ENCODE measurements at regions not wholly inside any gene's neighbourhood (a gene's known extent, or its start where the extent isn't known, plus 50 kb on each side); places are given as distances from the start of the nearest gene placed in this dataset.

DNA sequence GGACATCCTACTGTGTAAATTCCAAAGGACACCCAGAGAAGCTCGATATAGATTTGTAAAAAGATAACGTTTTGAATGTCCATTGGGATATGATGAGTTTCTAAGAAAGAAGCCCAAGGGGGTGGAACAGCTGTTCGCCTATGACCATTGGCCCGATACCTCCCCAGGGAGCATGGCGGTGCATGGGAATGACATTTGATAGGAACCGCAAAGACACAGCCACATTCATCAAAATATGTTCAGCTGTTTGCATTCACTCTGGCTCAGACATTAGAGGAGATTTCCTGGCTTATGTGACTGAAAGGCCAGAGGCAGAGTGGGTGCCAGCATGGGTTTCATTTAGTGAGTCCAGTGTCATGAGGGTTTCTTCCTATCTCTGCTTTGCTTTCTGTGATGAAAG lies 56.0 kb upstream of the BAIAP2L1 start:
- no peak overlapping the region for H3K27ac ChIP-seq
- no peak for TF ChIP-seq POLR2AphosphoS5 (IDR thresholded peaks at IDR 0.05)
- no peak for TF ChIP-seq POLR2A (IDR thresholded peaks at IDR 0.05)
- TF ChIP-seq, protein P1, sequence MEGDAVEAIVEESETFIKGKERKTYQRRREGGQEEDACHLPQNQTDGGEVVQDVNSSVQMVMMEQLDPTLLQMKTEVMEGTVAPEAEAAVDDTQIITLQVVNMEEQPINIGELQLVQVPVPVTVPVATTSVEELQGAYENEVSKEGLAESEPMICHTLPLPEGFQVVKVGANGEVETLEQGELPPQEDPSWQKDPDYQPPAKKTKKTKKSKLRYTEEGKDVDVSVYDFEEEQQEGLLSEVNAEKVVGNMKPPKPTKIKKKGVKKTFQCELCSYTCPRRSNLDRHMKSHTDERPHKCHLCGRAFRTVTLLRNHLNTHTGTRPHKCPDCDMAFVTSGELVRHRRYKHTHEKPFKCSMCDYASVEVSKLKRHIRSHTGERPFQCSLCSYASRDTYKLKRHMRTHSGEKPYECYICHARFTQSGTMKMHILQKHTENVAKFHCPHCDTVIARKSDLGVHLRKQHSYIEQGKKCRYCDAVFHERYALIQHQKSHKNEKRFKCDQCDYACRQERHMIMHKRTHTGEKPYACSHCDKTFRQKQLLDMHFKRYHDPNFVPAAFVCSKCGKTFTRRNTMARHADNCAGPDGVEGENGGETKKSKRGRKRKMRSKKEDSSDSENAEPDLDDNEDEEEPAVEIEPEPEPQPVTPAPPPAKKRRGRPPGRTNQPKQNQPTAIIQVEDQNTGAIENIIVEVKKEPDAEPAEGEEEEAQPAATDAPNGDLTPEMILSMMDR (IDR thresholded peaks at IDR 0.05 in 8 of 11, conservative IDR thresholded peaks at IDR 0.05 in 3 of 11) = no peak
- intact Hi-C loops (cut with DNase I; ENCODE audit: low total_unique reads) = no loop called here
- no peak for DNase-seq
- H3K4me1 ChIP-seq = no peaks in the 10 kb centered on the region
- no peak overlapping the region for H3K4me3 ChIP-seq
- no peaks in the 10 kb centered on the region for H3K36me3 ChIP-seq
- peaks cover 0 to under 1% (median 0%) of the 10 kb centered on the region in 7 donors for H3K27me3 ChIP-seq (replicated peaks in 1 of 7)
- H3K9me3 ChIP-seq = peaks cover 0 to 16% (median 14%) of the 10 kb centered on the region in 8 donors
- 85 to 90% (median 89%) methylated on average over 6 of the region's 6 CpGs for WGBS, 5 donors

DNA sequence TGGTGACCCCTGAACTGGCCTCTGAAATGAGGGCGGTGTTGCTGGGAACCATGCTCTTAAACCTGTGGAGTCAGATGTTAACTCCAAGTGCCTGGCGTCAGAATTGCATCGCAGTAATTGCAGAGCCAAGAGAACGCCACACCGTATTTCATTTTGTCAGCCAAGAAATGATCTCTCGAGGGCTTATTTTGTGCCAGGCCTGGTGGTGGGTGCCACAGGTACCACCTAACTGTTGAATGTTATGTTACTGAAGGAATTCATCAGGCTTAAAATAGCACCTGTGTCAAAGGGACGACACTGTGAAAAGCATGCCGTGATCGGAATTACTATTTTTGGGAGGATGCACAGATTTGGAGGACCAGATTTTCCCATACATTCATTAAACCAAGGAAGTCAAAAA lies 51.9 kb upstream of the BAIAP2L1 start:
- no peak for DNase-seq
- TF ChIP-seq, protein P1 (IDR thresholded peaks at IDR 0.05 in 8 of 11, conservative IDR thresholded peaks at IDR 0.05 in 3 of 11) = no peak
- TF ChIP-seq POLR2A (IDR thresholded peaks at IDR 0.05) (no peak), POLR2AphosphoS5 (IDR thresholded peaks at IDR 0.05) (no peak)
- H3K36me3 ChIP-seq = no peaks in the 10 kb centered on the region
- H3K9me3 ChIP-seq = peaks cover 0 to 23% (median 16%) of the 10 kb centered on the region in 8 donors
- intact Hi-C loops (cut with DNase I; ENCODE audit: low total_unique reads) = no loop called here
- H3K4me1 ChIP-seq = no peaks in the 10 kb centered on the region
- H3K4me3 ChIP-seq = no peak overlapping the region
- no peak overlapping the region for H3K27ac ChIP-seq
- H3K27me3 ChIP-seq (replicated peaks in 1 of 7) = no peaks in the 10 kb centered on the region
- 93 to 96% (median 94%) methylated on average over 9 of the region's 9 CpGs for WGBS, 5 donors

All from spleen (tissue), 11 donors.